Right atrium auricular region (tissue), 2 donors: ENCODE measurements at regions not wholly inside any gene's neighbourhood (a gene's known extent, or its start where the extent isn't known, plus 50 kb on each side); places are given as distances from the start of the nearest gene placed in this dataset.

Source experiments
- DNase-seq: peaks from one replicate; pipeline ENCODE4 v3.0.0-alpha.2; 2019; ENCODE audit warnings: low spot score
- H3K27ac ChIP-seq, 2 donors: fragments of 200-600 bp; sonication (generic); 1 replicate in 1 of 2; 2 replicates in 1 of 2; pipeline ENCODE4 v1.5.1; 2016 to 2019
- H3K27me3 ChIP-seq, 2 donors: fragments of 200-600 bp; sonication (generic); one replicate each; pipeline versions ENCODE4 v1.5.1 to v1.6.0; 2017 to 2019
- H3K36me3 ChIP-seq: fragments of 200-600 bp; sonication (generic); one replicate; pipeline ENCODE4 v1.5.1; 2016
- H3K4me1 ChIP-seq, 2 donors: fragments of 200-600 bp; sonication (generic); one replicate each; pipeline versions ENCODE4 v1.5.1 to v1.6.0; 2017 to 2019
- H3K4me3 ChIP-seq, 2 donors: fragments of 200-600 bp; sonication (generic); 1 replicate in 1 of 2; 2 replicates in 1 of 2; pipeline ENCODE4 v1.5.1; 2017 to 2019; ENCODE audit warnings: mild to moderate bottlenecking in 1 of 2, moderate library complexity in 1 of 2
- H3K9me3 ChIP-seq, 2 donors: fragments of 200-600 bp; sonication (generic); one replicate each; pipeline ENCODE4 v1.5.1; 2019
- TF ChIP-seq, protein P1 (sequence below), 2 donors: fragments of 200-600 bp; sonication (generic); IDR thresholded peaks; one replicate each; pipeline ENCODE4 v1.5.1; 2019; ENCODE audit warnings: antibody characterized with exemption in 2 of 2

DNA sequence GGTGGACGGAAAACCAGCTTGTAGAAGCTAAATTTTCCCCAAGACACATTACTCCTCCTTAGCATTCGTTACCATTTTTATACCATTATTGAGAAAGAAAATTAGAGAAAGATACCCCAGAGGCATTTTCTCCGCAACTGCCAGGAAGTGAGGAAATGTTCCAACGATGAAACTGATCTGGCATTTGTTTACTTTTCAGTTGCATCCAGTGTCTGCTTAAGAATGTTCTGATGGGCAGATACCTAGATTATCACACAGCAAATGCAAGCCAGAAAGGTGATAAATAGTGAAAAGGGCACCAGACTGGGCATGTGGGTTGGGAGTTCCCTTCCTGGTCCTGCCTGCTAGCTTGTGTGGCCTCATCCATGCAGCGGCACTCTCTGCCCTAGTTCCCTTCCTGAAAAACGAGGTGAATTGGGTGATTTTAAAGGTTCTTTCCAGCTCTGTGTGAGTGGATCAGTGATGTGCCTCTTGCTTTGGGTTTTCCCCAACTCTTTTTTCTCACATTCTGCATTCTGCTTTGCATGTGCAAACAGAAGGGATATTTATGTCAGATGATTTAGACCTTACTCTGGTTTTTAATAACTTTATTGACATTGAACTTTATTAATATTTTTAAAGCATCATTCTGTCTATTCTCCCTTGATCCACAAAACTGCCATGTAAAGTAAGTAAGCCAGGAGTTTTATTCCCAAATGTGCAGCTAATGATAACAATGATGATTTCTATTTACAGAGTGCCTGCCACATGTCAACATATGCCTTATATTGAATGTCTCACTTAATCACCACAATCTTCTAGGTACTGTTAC is 139.6 kb downstream of the INSIG2 start:
- H3K36me3 ChIP-seq = no peaks in the 10 kb centered on the region
- no peak for DNase-seq
- H3K9me3 ChIP-seq = no peaks in the 10 kb centered on the region
- H3K27ac ChIP-seq = no peak overlapping the region
- TF ChIP-seq, protein P1, sequence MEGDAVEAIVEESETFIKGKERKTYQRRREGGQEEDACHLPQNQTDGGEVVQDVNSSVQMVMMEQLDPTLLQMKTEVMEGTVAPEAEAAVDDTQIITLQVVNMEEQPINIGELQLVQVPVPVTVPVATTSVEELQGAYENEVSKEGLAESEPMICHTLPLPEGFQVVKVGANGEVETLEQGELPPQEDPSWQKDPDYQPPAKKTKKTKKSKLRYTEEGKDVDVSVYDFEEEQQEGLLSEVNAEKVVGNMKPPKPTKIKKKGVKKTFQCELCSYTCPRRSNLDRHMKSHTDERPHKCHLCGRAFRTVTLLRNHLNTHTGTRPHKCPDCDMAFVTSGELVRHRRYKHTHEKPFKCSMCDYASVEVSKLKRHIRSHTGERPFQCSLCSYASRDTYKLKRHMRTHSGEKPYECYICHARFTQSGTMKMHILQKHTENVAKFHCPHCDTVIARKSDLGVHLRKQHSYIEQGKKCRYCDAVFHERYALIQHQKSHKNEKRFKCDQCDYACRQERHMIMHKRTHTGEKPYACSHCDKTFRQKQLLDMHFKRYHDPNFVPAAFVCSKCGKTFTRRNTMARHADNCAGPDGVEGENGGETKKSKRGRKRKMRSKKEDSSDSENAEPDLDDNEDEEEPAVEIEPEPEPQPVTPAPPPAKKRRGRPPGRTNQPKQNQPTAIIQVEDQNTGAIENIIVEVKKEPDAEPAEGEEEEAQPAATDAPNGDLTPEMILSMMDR (IDR thresholded peaks at IDR 0.05) = no peak
- peaks cover 26 to 29% of the 10 kb centered on the region in 2 donors for H3K27me3 ChIP-seq
- peaks cover 0 to 15% of the 10 kb centered on the region in 2 donors for H3K4me1 ChIP-seq
- H3K4me3 ChIP-seq = no peak overlapping the region

DNA sequence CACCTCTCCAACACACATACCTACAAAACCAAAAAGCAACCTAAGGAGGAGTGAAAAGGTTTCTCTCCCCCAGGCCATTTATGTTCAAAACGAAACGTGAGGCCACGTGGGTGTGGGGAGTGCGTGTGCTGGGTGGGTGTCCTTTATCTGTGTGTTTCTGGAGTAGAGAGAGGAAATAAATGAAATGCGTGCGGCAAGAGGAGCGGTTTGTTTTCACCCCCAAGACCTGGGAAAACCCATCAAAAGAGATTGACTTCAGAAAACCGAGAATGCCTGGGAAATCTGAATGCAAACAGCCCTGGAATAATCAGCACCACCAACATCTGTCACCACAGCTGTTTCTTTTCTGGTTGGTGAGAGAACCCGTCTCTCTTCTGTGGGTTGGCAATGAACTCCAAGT is 137.4 kb downstream of the INSIG2 start:
- Histone ChIP-seq H3K4me1 (peaks cover 0 to 15% of the 10 kb centered on the region in 2 donors), H3K36me3 (no peaks in the 10 kb centered on the region), H3K27ac (no peak overlapping the region), H3K4me3 (no peak overlapping the region), H3K27me3 (peaks cover 33% of the 10 kb centered on the region in 2 donors), H3K9me3 (no peaks in the 10 kb centered on the region)
- TF ChIP-seq, protein P1 (IDR thresholded peaks at IDR 0.05) = no peak
- no peak for DNase-seq

DNA sequence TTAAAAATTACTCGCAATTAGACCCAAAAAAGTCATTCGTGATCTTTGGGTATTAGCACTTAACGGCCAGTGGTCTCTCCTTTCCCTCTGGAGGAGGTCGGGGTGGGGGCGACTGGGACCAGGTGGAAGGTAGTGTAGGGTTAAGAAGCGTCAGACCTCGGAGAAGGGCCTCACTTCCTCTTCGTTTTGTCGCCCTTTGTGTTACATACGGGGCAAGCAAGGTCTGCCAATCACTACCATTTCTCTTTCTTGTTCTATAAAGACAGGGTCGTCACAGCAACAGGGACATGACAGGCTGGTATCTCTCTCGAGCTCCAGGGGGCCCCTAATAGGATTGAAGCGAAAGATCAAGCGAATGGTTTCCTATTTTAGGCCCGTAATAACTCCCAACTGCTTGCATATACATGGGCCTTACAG is 136.6 kb downstream of the INSIG2 start:
- H3K4me1 ChIP-seq = peaks cover 0 to 15% of the 10 kb centered on the region in 2 donors
- TF ChIP-seq, protein P1 (IDR thresholded peaks at IDR 0.05) = no peak
- peaks cover 33% of the 10 kb centered on the region in 2 donors for H3K27me3 ChIP-seq
- H3K4me3 ChIP-seq = no peak overlapping the region
- H3K27ac ChIP-seq = no peak overlapping the region
- no peaks in the 10 kb centered on the region for H3K36me3 ChIP-seq
- no peak for DNase-seq
- no peaks in the 10 kb centered on the region for H3K9me3 ChIP-seq

DNA sequence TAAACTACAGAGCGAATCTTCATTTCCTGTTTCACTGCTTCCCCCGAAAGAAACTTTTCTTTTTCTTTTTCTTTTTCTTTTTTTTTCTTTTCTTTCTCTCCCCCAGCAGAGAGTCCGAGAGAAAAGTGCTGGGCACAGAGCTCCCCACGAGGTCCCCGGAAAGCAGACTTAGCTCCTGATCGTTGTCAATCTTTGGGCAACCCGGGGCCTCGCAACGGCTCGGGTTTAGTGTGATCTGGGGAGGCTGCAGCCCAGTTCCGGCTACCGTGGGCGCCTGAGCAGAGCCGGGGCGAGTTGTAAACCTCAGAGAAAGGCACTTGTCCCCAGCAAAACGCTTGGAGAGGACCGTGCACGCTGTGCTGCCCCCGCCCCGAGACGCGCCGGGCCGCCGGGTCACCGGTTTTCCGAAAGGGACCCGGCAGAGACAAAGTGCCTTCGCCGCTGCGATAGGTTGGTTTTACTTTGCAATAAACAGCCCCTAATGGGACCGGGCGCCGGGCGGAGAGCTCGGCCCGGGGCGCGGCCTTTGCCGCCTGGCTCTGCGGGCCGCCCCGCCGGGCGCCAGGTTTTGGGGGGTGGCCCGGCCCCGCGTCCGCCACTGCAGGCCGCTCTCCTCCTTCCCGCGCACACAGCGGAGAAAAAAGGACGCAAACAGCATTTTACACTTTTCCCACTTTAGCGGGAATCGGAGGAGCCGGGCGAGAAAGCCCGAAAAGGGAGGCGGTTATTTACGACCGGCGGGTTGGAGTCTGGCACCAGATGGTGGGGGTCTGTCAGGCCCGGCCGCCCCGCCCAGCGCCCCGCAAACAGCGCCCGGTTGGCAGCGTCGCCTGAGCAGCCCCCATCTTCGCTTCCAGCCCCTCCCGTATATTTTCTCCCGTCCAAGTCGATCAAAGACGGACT is 136.0 kb downstream of the INSIG2 start:
- no peak for DNase-seq
- Histone ChIP-seq H3K4me3 (peak overlapping the region in 1 of 2 donors; percentile 45), H3K36me3 (no peaks in the 10 kb centered on the region), H3K27me3 (peaks cover 33% of the 10 kb centered on the region in 2 donors), H3K4me1 (peaks cover 0 to 15% of the 10 kb centered on the region in 2 donors), H3K27ac (no peak overlapping the region), H3K9me3 (no peaks in the 10 kb centered on the region)
- TF ChIP-seq, protein P1 (IDR thresholded peaks at IDR 0.05) = no peak

DNA sequence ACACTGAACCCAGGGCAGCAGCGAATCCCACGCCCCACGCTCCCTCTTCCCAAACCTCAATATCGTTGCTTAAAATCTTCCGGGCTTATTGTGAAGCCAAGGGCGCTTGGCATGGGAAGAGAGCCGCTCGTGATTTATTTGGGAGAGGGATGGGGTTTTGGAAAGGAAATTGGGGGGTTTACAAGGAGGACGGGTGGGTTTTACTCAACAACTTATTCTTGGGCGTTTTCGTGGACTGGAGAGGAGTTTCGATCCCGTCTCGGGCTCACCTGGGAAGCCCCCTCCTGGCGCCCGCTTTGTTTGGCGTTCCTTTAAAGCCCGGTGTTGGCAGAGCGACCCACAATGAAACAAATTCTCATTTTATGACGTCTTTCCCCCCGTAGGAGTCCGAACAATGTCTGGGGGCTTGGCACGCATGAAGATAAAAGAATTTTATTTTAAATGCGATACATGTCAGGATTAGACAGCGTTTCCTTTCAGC is 135.3 kb downstream of the INSIG2 start:
- DNase-seq = no peak
- H3K27me3 ChIP-seq = peaks cover 33% of the 10 kb centered on the region in 2 donors

More for the DNA sequence above, 135.3 kb downstream of the INSIG2 start:
- Histone ChIP-seq H3K4me3 (peak overlapping the region in 1 of 2 donors; percentile 45), H3K36me3 (no peaks in the 10 kb centered on the region), H3K9me3 (no peaks in the 10 kb centered on the region), H3K27ac (no peak overlapping the region), H3K4me1 (peaks cover 0 to 15% of the 10 kb centered on the region in 2 donors)
- TF ChIP-seq, protein P1 (IDR thresholded peaks at IDR 0.05) = no peak
